ENCODE measurements at regions not wholly inside any gene's neighbourhood (a gene's known extent, or its start where the extent isn't known, plus 50 kb on each side); places are given as distances from the start of the nearest gene placed in this dataset.

- H3K27me3 Mint-ChIP-seq (ENCODE audit: low read depth), result no peaks in the 10 kb centered on the region
- H3K27ac Mint-ChIP-seq, result no peak overlapping the region
- H3K9me3 Mint-ChIP-seq, result no peaks in the 10 kb centered on the region
- no peaks in the 10 kb centered on the region for H3K4me1 Mint-ChIP-seq (ENCODE audit: low read depth)
- H3K36me3 Mint-ChIP-seq (ENCODE audit: low read depth), result no peaks in the 10 kb centered on the region
- no peak overlapping the region for H3K4me3 Mint-ChIP-seq
These were observed 140.4 kb downstream of the PMP22 start for GRCh38 chr17:15124746-15125145.

- H3K4me3 Mint-ChIP-seq, result no peak overlapping the region
- H3K27me3 Mint-ChIP-seq (ENCODE audit: low read depth), result no peaks in the 10 kb centered on the region
- no peaks in the 10 kb centered on the region for H3K36me3 Mint-ChIP-seq (ENCODE audit: low read depth)
- H3K27ac Mint-ChIP-seq, result no peak overlapping the region
- no peaks in the 10 kb centered on the region for H3K9me3 Mint-ChIP-seq
- no peaks in the 10 kb centered on the region for H3K4me1 Mint-ChIP-seq (ENCODE audit: low read depth)
These were observed 140.9 kb downstream of the PMP22 start for GRCh38 chr17:15124264-15124595.

GRCh38 chr17:15123593-15124263 lies 141.4 kb downstream of the PMP22 start:
- no peaks in the 10 kb centered on the region for H3K27me3 Mint-ChIP-seq (ENCODE audit: low read depth)
- no peak overlapping the region for H3K4me3 Mint-ChIP-seq
- no peaks in the 10 kb centered on the region for H3K36me3 Mint-ChIP-seq (ENCODE audit: low read depth)
- H3K27ac Mint-ChIP-seq, result no peak overlapping the region
- H3K9me3 Mint-ChIP-seq, result no peaks in the 10 kb centered on the region
- no peaks in the 10 kb centered on the region for H3K4me1 Mint-ChIP-seq (ENCODE audit: low read depth)

DNA sequence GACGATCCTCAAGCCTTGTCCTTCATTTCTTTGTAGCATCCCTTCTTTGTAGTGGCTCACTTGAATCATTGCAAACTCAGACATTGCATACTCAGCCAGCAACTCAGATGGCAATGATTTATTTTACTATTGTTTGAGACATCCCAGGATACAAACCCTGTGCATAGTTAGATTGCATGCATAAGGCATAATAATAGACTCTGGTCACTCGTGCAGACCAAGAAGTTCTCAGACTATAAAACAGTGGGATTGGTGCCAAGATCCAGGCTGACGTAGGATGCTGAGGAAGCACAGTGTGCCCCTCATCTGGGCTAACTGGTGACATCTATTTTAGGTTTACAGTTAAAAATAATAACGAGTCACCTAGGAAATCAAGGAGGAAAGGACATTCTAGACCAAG lies 142.3 kb downstream of the PMP22 start:
- Mint-ChIP-seq H3K27me3 (ENCODE audit: low read depth) (no peaks in the 10 kb centered on the region), H3K4me1 (ENCODE audit: low read depth) (no peaks in the 10 kb centered on the region), H3K4me3 (no peak overlapping the region), H3K36me3 (ENCODE audit: low read depth) (no peaks in the 10 kb centered on the region), H3K27ac (no peak overlapping the region), H3K9me3 (peaks cover 4% of the 10 kb centered on the region)

GRCh38 chr17:15121426-15121825 lies 143.7 kb downstream of the PMP22 start:
- Mint-ChIP-seq H3K4me3 (no peak overlapping the region), H3K36me3 (ENCODE audit: low read depth) (no peaks in the 10 kb centered on the region), H3K4me1 (ENCODE audit: low read depth) (no peaks in the 10 kb centered on the region), H3K27ac (no peak overlapping the region), H3K27me3 (ENCODE audit: low read depth) (no peaks in the 10 kb centered on the region), H3K9me3 (peaks cover 12% of the 10 kb centered on the region)

- no peaks in the 10 kb centered on the region for H3K27me3 Mint-ChIP-seq (ENCODE audit: low read depth)
- H3K4me1 Mint-ChIP-seq (ENCODE audit: low read depth), result no peaks in the 10 kb centered on the region
- H3K4me3 Mint-ChIP-seq, result no peak overlapping the region
- no peak overlapping the region for H3K27ac Mint-ChIP-seq
- H3K9me3 Mint-ChIP-seq, result peaks cover 17% of the 10 kb centered on the region
- H3K36me3 Mint-ChIP-seq (ENCODE audit: low read depth), result no peaks in the 10 kb centered on the region
These were observed 145.2 kb downstream of the PMP22 start for GRCh38 chr17:15119968-15120367.

- Mint-ChIP-seq H3K9me3 (peaks cover 17% of the 10 kb centered on the region), H3K27ac (no peak overlapping the region), H3K27me3 (ENCODE audit: low read depth) (no peaks in the 10 kb centered on the region), H3K36me3 (ENCODE audit: low read depth) (no peaks in the 10 kb centered on the region), H3K4me1 (ENCODE audit: low read depth) (no peaks in the 10 kb centered on the region), H3K4me3 (no peak overlapping the region)
These were observed 147.9 kb downstream of the PMP22 start for GRCh38 chr17:15117239-15117638.

- Mint-ChIP-seq H3K9me3 (peaks cover 13% of the 10 kb centered on the region), H3K4me1 (ENCODE audit: low read depth) (no peaks in the 10 kb centered on the region), H3K27ac (no peak overlapping the region), H3K27me3 (ENCODE audit: low read depth) (no peaks in the 10 kb centered on the region), H3K4me3 (no peak overlapping the region), H3K36me3 (ENCODE audit: low read depth) (no peaks in the 10 kb centered on the region)
These were observed 152.1 kb downstream of the PMP22 start for GRCh38 chr17:15112846-15113617.

GRCh38 chr17:15109608-15110007 lies 155.5 kb downstream of the PMP22 start:
- H3K4me3 Mint-ChIP-seq, result no peak overlapping the region
- H3K27me3 Mint-ChIP-seq (ENCODE audit: low read depth), result no peaks in the 10 kb centered on the region
- no peaks in the 10 kb centered on the region for H3K4me1 Mint-ChIP-seq (ENCODE audit: low read depth)
- H3K27ac Mint-ChIP-seq, result no peak overlapping the region
- H3K9me3 Mint-ChIP-seq, result no peaks in the 10 kb centered on the region
- H3K36me3 Mint-ChIP-seq (ENCODE audit: low read depth), result no peaks in the 10 kb centered on the region

DNA sequence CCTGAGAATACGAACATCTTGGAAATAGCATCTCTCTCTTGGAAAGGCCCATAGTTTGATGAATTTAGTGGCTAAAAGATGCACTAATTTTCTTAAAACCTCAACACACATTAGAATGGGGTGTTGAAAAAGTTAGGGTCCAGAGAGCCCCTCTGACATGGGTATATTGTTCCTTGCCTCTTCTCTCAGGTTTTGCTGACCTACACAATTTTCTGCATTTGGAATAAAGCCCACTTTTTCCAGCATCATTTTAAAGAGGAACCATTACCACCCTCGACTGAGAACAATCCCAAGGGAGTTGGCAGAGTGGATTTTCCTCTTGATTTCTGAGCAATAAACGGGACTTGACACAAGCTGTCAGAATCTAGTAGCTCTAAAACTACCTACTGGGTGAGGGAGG lies 156.1 kb downstream of the PMP22 start:
- H3K4me3 Mint-ChIP-seq, result no peak overlapping the region
- H3K4me1 Mint-ChIP-seq (ENCODE audit: low read depth), result no peaks in the 10 kb centered on the region
- H3K27ac Mint-ChIP-seq, result no peak overlapping the region
- no peaks in the 10 kb centered on the region for H3K36me3 Mint-ChIP-seq (ENCODE audit: low read depth)
- no peaks in the 10 kb centered on the region for H3K9me3 Mint-ChIP-seq
- H3K27me3 Mint-ChIP-seq (ENCODE audit: low read depth), result no peaks in the 10 kb centered on the region

DNA sequence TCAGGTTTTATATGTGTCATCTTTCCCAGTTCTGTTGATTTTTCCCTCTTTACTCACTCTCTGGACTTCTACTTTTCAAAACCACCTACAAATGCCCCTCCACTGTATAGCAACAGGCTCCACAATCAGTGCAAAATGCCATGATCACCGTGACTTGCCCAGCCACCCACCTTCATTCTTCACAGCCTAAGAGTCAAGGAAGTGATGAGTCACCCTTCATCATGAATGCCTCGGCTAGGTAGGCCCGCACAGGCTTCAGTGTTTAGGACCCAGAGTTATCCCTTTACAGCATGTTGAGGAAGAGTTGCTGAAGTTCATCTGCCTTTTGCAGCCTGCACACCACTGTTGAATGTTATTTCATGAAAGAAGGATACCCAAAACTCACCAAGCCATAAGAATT lies 158.6 kb downstream of the PMP22 start:
- Mint-ChIP-seq H3K4me3 (no peak overlapping the region), H3K27me3 (ENCODE audit: low read depth) (no peaks in the 10 kb centered on the region), H3K36me3 (ENCODE audit: low read depth) (no peaks in the 10 kb centered on the region), H3K4me1 (ENCODE audit: low read depth) (no peaks in the 10 kb centered on the region), H3K27ac (no peak overlapping the region), H3K9me3 (no peaks in the 10 kb centered on the region)

DNA sequence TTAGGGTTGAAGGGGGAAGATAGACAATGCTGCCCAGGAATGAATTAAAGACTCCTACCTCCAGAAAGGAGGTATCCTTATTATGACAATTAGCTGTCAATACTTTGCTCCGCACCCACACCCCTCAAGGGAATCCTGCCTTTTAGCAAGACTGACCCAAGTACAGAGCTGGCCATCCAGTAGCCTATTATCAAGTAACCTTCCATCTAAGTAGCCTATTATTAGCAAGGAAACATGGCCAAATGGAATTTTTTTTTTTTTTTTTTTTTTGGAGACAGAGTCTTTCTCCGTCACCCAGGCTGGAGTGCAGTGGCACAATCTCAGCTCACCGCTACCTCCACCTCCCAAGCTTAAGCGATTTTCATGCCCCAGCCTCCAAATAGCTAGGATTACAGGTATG lies 161.3 kb downstream of the PMP22 start:
- Mint-ChIP-seq H3K27me3 (ENCODE audit: low read depth) (no peaks in the 10 kb centered on the region), H3K4me3 (no peak overlapping the region), H3K36me3 (ENCODE audit: low read depth) (no peaks in the 10 kb centered on the region), H3K4me1 (ENCODE audit: low read depth) (no peaks in the 10 kb centered on the region), H3K27ac (no peak overlapping the region), H3K9me3 (no peaks in the 10 kb centered on the region)

DNA sequence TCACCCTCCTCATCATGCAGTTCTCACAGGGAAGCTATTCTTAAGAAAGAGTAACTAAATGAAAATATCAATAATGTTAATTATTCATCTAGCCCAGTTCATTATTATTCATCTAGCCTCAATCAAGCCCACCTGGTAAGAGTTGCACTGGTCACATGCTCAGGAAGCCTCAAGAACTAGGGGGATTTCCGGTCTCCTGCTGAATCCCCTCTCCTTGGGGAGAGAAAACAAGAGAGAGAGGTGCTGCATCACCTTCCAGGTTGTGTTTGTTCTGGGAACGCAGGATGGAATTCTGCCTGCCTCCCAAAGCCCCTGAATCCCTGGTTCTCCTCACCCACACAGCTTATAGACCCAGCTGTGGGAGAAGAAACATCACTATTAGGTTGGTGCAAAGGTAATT lies 164.0 kb downstream of the PMP22 start:
- Mint-ChIP-seq H3K27me3 (ENCODE audit: low read depth) (no peaks in the 10 kb centered on the region), H3K36me3 (ENCODE audit: low read depth) (no peaks in the 10 kb centered on the region), H3K27ac (no peak overlapping the region), H3K4me1 (ENCODE audit: low read depth) (no peaks in the 10 kb centered on the region), H3K9me3 (no peaks in the 10 kb centered on the region), H3K4me3 (no peak overlapping the region)

- H3K4me1 Mint-ChIP-seq (ENCODE audit: low read depth), result no peaks in the 10 kb centered on the region
- no peak overlapping the region for H3K27ac Mint-ChIP-seq
These were observed 168.6 kb downstream of the PMP22 start for GRCh38 chr17:15096511-15096910.

DNA sequence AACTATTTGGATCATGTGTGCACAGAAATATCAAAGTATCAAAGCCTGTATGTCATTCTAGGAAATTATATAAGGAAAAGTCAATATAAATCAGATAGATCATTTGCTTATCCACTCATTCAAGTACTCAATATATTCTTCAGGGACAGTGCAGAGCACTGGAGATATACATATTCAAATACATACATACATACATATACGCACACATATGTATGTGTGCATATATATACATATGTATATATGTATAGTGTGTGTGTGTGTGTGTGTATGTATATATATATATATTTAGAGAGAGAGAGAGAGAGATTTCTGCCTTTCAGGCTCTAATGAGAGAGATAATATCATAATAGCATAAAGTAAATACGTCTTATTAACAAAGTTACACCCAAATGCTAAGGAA lies 169.2 kb downstream of the PMP22 start:
- Mint-ChIP-seq H3K27me3 (ENCODE audit: low read depth) (no peaks in the 10 kb centered on the region), H3K4me1 (ENCODE audit: low read depth) (no peaks in the 10 kb centered on the region), H3K36me3 (ENCODE audit: low read depth) (no peaks in the 10 kb centered on the region), H3K9me3 (no peaks in the 10 kb centered on the region), H3K4me3 (no peak overlapping the region), H3K27ac (no peak overlapping the region)

More at GRCh38 chr17:15096511-15096910, 168.6 kb downstream of the PMP22 start:
- Mint-ChIP-seq H3K9me3 (no peaks in the 10 kb centered on the region), H3K27me3 (ENCODE audit: low read depth) (no peaks in the 10 kb centered on the region), H3K36me3 (ENCODE audit: low read depth) (no peaks in the 10 kb centered on the region), H3K4me3 (no peak overlapping the region)
